ENCODE measurements at regions not wholly inside any gene's neighbourhood (a gene's known extent, or its start where the extent isn't known, plus 50 kb on each side); places are given as distances from the start of the nearest gene placed in this dataset.

GRCh38 chr12:125249066-125249824 lies 184.0 kb downstream of the AACS start:
- TF ChIP-seq REST (IDR thresholded peaks at IDR 0.05; ENCODE audit: insufficient replicate concordance, low read depth) (no peak), CTCF (IDR thresholded peaks at IDR 0.05; ENCODE audit: insufficient read depth, low read length) (no peak), GABPA (IDR thresholded peaks at IDR 0.05; ENCODE audit: low read depth) (no peak), POLR2AphosphoS5 (IDR thresholded peaks at IDR 0.05; ENCODE audit: low read depth) (no peak), SPI1 (IDR thresholded peaks at IDR 0.05; ENCODE audit: borderline replicate concordance, low read depth) (no peak)

Data from HL-60 (cell line).